Loucy (cell line): ENCODE measurements at regions not wholly inside any gene's neighbourhood (a gene's known extent, or its start where the extent isn't known, plus 50 kb on each side); places are given as distances from the start of the nearest gene placed in this dataset.
A peak's percentile ranks its signal among the peaks of the same experiment; 100 is the strongest.

Experiments used
- H2AFZ ChIP-seq: fragments of 200-600 bp; sonication (generic); 2 replicates; pipeline ENCODE4 v1.6.0; 2016; ENCODE audit warnings: antibody characterized with exemption, mild to moderate bottlenecking, low read length, moderate library complexity
- H3F3A ChIP-seq: fragments of 200-600 bp; 2 replicates; pipeline ENCODE4 v1.6.0; 2016; ENCODE audit warnings: antibody characterized with exemption, low read depth, mild to moderate bottlenecking
- H3K27me3 ChIP-seq: fragments of 200-600 bp; sonication (generic); 2 replicates; pipeline ENCODE4 v1.6.1; 2014; ENCODE audit warnings: low read length, mild to moderate bottlenecking; ENCODE audit not compliant: insufficient read depth, poor library complexity, severe bottlenecking
- H3K36me3 ChIP-seq: fragments of 200-600 bp; sonication (generic); 2 replicates; pipeline ENCODE4 v1.6.1; 2016; ENCODE audit warnings: low read length; ENCODE audit not compliant: insufficient read depth
- H3K4me1 ChIP-seq: fragments of 200-600 bp; sonication (generic); 2 replicates; pipeline ENCODE4 v1.5.1; 2014; ENCODE audit warnings: low read length, mild to moderate bottlenecking; ENCODE audit not compliant: insufficient read depth, poor library complexity, severe bottlenecking
- H3K4me2 ChIP-seq: fragments of 200-600 bp; sonication (generic); 2 replicates; pipeline ENCODE4 v1.6.0; 2014; ENCODE audit warnings: antibody characterized with exemption, low read length, low read depth, mild to moderate bottlenecking; ENCODE audit not compliant: poor library complexity, severe bottlenecking
- H3K4me3 ChIP-seq: fragments of 200-600 bp; sonication (generic); 2 replicates; pipeline ENCODE4 v1.5.1; 2014; ENCODE audit warnings: low read length, mild to moderate bottlenecking, mixed read lengths; ENCODE audit not compliant: poor library complexity, severe bottlenecking
- H3K79me2 ChIP-seq: fragments of 200-600 bp; sonication (generic); 2 replicates; pipeline ENCODE4 v1.6.1; 2014; ENCODE audit warnings: low read length; ENCODE audit not compliant: insufficient read depth
- H3K9ac ChIP-seq: fragments of 200-600 bp; sonication (generic); 2 replicates; pipeline ENCODE4 v1.6.0; 2014; ENCODE audit warnings: mild to moderate bottlenecking, low read depth, low read length, moderate library complexity; ENCODE audit not compliant: poor library complexity, severe bottlenecking
- H3K9me2 ChIP-seq: fragments of 200-600 bp; sonication (generic); replicated peaks from 2 replicates; pipeline ENCODE4 v1.6.1; 2016; ENCODE audit warnings: low read depth, low read length, mixed read lengths
- H3K9me3 ChIP-seq: fragments of 200-600 bp; sonication (generic); 2 replicates; pipeline ENCODE4 v1.6.1; 2014; ENCODE audit warnings: mild to moderate bottlenecking, antibody characterized with exemption, low read length, low read depth; ENCODE audit not compliant: insufficient read depth
- H4K20me1 ChIP-seq: fragments of 200-600 bp; sonication (generic); 2 replicates; pipeline ENCODE4 v1.6.0; 2014; ENCODE audit warnings: antibody characterized with exemption, low read length, mild to moderate bottlenecking; ENCODE audit not compliant: insufficient read depth, poor library complexity, severe bottlenecking
- EZH2phosphoT487 ChIP-seq: fragments of 200-600 bp; IDR thresholded peaks from 2 replicates; pipeline ENCODE4 v1.6.1; 2018; ENCODE audit warnings: antibody characterized with exemption, mild to moderate bottlenecking, moderate library complexity, borderline replicate concordance
- TF ChIP-seq, protein P1 (sequence below): fragments of 200-600 bp; sonication (generic); conservative IDR thresholded peaks from 2 replicates; pipeline ENCODE4 v1.5.1; 2014; ENCODE audit warnings: mild to moderate bottlenecking, antibody characterized with exemption, low read length

DNA sequence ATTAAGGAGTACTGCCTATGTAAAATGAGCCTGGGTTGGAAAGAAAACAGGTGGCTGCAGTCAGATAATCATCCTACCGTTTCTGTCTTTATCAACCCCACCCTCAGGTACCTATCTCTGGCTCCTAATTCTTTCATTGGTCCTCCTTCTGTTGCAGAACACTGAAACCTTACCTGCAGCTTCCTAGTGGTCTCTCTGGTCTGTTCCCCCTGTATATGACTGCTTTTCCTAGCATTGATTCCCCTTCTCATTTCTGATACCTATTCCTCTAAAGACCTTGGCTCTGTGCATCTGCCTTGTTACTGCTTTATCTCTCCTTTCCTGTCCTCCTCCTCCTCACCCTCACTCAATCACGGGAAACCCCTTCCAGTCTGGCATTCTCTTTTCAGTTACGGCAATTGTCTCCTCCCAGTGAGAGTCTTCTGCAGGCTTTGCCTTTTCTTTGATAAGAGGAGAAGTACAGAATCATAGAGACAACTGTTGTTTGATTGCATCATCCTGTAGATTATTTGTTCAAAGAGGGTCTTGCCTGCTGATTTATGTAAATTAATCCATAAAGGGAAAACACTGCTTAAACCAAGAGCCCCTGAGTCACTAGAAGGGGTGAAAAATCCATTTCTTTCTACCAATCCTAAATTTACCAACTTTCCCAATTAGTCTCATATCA is 301.2 kb downstream of the AASDHPPT start:
- Histone ChIP-seq H3K79me2 (no peaks in the 10 kb centered on the region), H3K4me1 (peaks cover 8% of the 10 kb centered on the region), H3F3A (peaks cover 5% of the 10 kb centered on the region; the same call in 1 of the 2 replicates), H4K20me1 (no peaks in the 10 kb centered on the region), H3K4me3 (peak overlapping the region; percentile 28), H3K4me2 (peak overlapping the region; percentile 44), H3K36me3 (no peaks in the 10 kb centered on the region), H2AFZ (no peak overlapping the region), H3K27me3 (no peaks in the 10 kb centered on the region), H3K9me2 (no peaks in the 10 kb centered on the region), H3K9me3 (no peaks in the 10 kb centered on the region; the same call in 1 of the 2 replicates), H3K9ac (peak overlapping the region; percentile 45)
- TF ChIP-seq EZH2phosphoT487: no peak
- TF ChIP-seq, protein P1, sequence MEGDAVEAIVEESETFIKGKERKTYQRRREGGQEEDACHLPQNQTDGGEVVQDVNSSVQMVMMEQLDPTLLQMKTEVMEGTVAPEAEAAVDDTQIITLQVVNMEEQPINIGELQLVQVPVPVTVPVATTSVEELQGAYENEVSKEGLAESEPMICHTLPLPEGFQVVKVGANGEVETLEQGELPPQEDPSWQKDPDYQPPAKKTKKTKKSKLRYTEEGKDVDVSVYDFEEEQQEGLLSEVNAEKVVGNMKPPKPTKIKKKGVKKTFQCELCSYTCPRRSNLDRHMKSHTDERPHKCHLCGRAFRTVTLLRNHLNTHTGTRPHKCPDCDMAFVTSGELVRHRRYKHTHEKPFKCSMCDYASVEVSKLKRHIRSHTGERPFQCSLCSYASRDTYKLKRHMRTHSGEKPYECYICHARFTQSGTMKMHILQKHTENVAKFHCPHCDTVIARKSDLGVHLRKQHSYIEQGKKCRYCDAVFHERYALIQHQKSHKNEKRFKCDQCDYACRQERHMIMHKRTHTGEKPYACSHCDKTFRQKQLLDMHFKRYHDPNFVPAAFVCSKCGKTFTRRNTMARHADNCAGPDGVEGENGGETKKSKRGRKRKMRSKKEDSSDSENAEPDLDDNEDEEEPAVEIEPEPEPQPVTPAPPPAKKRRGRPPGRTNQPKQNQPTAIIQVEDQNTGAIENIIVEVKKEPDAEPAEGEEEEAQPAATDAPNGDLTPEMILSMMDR: no peak

DNA sequence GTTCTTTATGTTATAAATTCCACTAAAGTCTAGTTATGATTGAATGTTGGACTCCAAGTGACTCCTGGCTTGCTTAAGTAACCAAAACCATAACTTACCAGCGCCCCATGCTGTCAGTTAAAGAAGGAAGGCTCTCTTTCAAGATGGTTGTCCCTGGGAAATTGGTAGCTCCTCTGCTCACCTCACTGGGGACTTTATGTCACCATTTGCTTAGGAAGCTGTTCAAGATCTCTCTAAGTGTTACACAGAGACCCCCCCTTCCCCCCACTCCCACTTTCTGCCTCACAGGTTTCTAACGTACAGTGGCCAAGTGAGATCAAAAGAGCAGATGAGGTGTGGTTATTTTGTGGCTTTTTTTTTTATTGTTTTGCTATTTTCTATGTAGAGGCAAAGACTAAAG is 301.8 kb downstream of the AASDHPPT start:
- Histone ChIP-seq H4K20me1 (no peaks in the 10 kb centered on the region), H3K9me2 (no peaks in the 10 kb centered on the region), H3K4me1 (peaks cover 8% of the 10 kb centered on the region), H3K9me3 (no peaks in the 10 kb centered on the region; the same call in 1 of the 2 replicates), H3K9ac (peak overlapping the region; percentile 45), H3K27me3 (no peaks in the 10 kb centered on the region), H2AFZ (0 out of 2 replicates have a peak overlapping the region, but pooled peaks have one; percentile 27), H3K36me3 (no peaks in the 10 kb centered on the region), H3K4me3 (peak overlapping the region; percentile 28), H3F3A (peaks cover 5% of the 10 kb centered on the region; the same call in 1 of the 2 replicates), H3K4me2 (peak overlapping the region; percentile 44), H3K79me2 (no peaks in the 10 kb centered on the region)
- TF ChIP-seq, protein P1: no peak
- TF ChIP-seq EZH2phosphoT487: no peak

DNA sequence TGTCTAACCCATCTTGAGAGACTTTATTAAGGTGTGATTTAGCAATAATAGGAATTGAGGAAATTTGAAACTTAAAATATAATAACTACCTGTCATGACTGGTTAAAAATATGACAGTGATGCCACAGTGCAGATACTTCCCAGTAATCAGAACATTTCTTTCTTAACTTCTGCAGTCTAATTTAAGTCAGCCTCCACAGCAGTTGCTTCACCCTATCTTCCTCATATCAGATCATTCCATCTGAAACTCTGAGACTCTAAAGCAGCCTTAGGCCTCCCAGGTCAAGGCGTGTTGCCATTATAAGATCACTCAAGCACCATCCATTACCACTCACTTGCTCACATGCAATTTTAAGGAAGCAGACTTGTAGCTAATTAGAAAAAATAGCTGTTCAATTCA is 302.2 kb downstream of the AASDHPPT start:
- H3K9ac ChIP-seq: no peak overlapping the region
- no peaks in the 10 kb centered on the region for H3K27me3 ChIP-seq
- no peak overlapping the region for H2AFZ ChIP-seq
- H3K9me3 ChIP-seq: no peaks in the 10 kb centered on the region; the same call in 1 of the 2 replicates
- H3F3A ChIP-seq: peaks cover 5% of the 10 kb centered on the region; the same call in 1 of the 2 replicates
- H3K4me3 ChIP-seq: peak overlapping the region; percentile 28
- H3K79me2 ChIP-seq: no peaks in the 10 kb centered on the region
- H3K4me1 ChIP-seq: peaks cover 8% of the 10 kb centered on the region
- H3K36me3 ChIP-seq: no peaks in the 10 kb centered on the region
- no peaks in the 10 kb centered on the region for H3K9me2 ChIP-seq
- no peaks in the 10 kb centered on the region for H4K20me1 ChIP-seq
- TF ChIP-seq, protein P1: no peak
- TF ChIP-seq EZH2phosphoT487: no peak
- H3K4me2 ChIP-seq: peak overlapping the region; percentile 44
